Upper lobe of right lung (tissue), 1 donor: ENCODE measurements at regions not wholly inside any gene's neighbourhood (a gene's known extent, or its start where the extent isn't known, plus 50 kb on each side); places are given as distances from the start of the nearest gene placed in this dataset.
"Not testable (repeated sequence)": the region's sequence is repeated elsewhere in the genome, so short reads cannot be mapped to it uniquely, and the experiment has no call there.

Experiments
- ATAC-seq: fragments of 200-7000 bp; cut with Tn5 transposase; one replicate; pipeline ENCODE4 v1.9.1; 2020; ENCODE audit warnings: mild to moderate bottlenecking, moderate library complexity
- DNase-seq: peaks from one replicate; pipeline ENCODE4 v3.0.0-alpha.2; 2020
- H3K27ac ChIP-seq: fragments of 200-600 bp; one replicate; pipeline ENCODE4 v1.8.0; 2022
- H3K27me3 ChIP-seq: fragments of 200-600 bp; one replicate; pipeline ENCODE4 v1.8.0; 2022; ENCODE audit warnings: mild to moderate bottlenecking
- H3K36me3 ChIP-seq: fragments of 200-600 bp; one replicate; pipeline ENCODE4 v1.8.0; 2022
- H3K4me1 ChIP-seq: fragments of 200-600 bp; one replicate; pipeline ENCODE4 v1.8.0; 2022
- H3K4me3 ChIP-seq: fragments of 200-600 bp; one replicate; pipeline ENCODE4 v1.8.0; 2022; ENCODE audit warnings: mild to moderate bottlenecking
- H3K9me3 ChIP-seq: fragments of 200-600 bp; one replicate; pipeline ENCODE4 v1.8.0; 2022
- intact Hi-C: fragments of 100-400 bp; cut with DNase I; formaldehyde crosslinking; loops from one replicate; pipeline ENCODE4 v1.11.0; 2022
- TF ChIP-seq, protein P1 (sequence below): fragments of 200-600 bp; IDR thresholded peaks from one replicate; pipeline ENCODE4 v1.8.0; 2022; ENCODE audit warnings: antibody characterized with exemption
- donor health status: DM: no; HTN: yes; CAD: no; lungs with severe emphysema.

DNA sequence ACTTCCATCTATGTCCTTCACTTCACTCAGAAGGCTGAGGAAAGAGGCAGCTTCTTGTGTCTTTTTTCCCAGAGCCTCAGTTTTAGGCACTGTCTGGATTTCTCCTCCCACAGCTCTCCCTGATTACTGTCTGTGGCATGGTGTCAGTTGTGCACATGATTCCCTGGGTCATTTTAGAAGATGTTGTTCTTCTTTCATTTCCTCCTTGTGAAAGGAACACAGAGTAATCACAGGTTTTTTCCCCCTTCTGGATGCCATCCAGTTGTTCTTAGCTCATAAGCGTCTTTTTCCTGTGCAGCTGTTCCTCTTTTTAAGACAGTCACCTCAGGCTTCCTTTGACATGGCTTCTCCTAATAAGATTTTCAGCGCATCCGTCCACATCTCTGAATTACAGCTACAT, 212.2 kb downstream of the FAM181B start:
- Histone ChIP-seq H3K4me3 (no peak overlapping the region), H3K36me3 (no peaks in the 10 kb centered on the region), H3K27ac (no peak overlapping the region), H3K9me3 (no peaks in the 10 kb centered on the region), H3K27me3 (no peaks in the 10 kb centered on the region), H3K4me1 (no peaks in the 10 kb centered on the region)
- DNase-seq (no peak), ATAC-seq (peak; percentile 92)
- TF ChIP-seq, protein P1, sequence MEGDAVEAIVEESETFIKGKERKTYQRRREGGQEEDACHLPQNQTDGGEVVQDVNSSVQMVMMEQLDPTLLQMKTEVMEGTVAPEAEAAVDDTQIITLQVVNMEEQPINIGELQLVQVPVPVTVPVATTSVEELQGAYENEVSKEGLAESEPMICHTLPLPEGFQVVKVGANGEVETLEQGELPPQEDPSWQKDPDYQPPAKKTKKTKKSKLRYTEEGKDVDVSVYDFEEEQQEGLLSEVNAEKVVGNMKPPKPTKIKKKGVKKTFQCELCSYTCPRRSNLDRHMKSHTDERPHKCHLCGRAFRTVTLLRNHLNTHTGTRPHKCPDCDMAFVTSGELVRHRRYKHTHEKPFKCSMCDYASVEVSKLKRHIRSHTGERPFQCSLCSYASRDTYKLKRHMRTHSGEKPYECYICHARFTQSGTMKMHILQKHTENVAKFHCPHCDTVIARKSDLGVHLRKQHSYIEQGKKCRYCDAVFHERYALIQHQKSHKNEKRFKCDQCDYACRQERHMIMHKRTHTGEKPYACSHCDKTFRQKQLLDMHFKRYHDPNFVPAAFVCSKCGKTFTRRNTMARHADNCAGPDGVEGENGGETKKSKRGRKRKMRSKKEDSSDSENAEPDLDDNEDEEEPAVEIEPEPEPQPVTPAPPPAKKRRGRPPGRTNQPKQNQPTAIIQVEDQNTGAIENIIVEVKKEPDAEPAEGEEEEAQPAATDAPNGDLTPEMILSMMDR, result no peak
- intact Hi-C loops, result no loop called here

DNA sequence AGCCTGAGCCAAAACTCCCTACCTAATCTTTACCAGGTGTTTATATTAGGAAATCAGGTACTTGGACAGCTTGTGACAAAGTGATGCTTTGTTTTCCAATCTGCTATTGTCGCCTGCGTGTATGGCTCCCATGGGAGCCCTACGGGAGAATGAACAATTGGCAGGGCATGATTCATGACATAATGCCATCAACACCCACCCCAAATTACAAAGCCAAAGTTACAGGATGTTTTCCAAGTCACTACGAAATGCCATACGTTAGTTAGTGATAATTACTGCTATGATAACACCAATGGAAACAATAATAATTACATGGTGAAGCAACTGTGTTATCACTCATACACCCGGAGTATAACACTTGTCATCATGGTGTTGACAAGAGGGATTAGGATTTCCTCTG, 226.4 kb downstream of the FAM181B start:
- no peaks in the 10 kb centered on the region for H3K9me3 ChIP-seq
- no peak overlapping the region for H3K27ac ChIP-seq
- DNase-seq (no peak), ATAC-seq (no peak)
- intact Hi-C loops, result no loop called here
- H3K4me3 ChIP-seq, result no peak overlapping the region
- H3K4me1 ChIP-seq, result no peaks in the 10 kb centered on the region
- TF ChIP-seq, protein P1, result no peak
- H3K36me3 ChIP-seq, result no peaks in the 10 kb centered on the region
- no peaks in the 10 kb centered on the region for H3K27me3 ChIP-seq

DNA sequence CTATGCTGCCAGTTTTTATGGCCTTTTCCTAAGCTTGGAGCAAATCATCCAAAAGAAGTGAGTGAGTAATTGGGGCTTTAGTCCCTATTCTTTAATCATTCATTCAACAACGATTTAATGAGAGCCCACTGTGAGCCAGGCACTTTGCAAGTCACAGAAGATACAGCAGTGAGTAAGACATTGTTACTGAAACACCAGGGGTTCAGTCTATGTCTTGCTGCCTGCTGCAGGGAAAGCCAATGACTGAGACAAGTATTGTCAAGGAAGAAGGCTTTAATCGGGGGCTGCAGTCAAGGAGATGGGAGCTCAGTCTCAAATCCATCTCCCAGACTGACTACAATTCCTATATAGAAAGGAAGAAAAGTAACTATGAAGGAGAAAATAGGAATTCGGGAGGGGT, 228.3 kb downstream of the FAM181B start:
- intact Hi-C loops, result no loop called here
- Histone ChIP-seq H3K4me1 (no peaks in the 10 kb centered on the region), H3K9me3 (no peaks in the 10 kb centered on the region), H3K36me3 (no peaks in the 10 kb centered on the region), H3K27me3 (no peaks in the 10 kb centered on the region), H3K4me3 (no peak overlapping the region), H3K27ac (no peak overlapping the region)
- ATAC-seq (no peak), DNase-seq (no peak)
- TF ChIP-seq, protein P1, result no peak

DNA sequence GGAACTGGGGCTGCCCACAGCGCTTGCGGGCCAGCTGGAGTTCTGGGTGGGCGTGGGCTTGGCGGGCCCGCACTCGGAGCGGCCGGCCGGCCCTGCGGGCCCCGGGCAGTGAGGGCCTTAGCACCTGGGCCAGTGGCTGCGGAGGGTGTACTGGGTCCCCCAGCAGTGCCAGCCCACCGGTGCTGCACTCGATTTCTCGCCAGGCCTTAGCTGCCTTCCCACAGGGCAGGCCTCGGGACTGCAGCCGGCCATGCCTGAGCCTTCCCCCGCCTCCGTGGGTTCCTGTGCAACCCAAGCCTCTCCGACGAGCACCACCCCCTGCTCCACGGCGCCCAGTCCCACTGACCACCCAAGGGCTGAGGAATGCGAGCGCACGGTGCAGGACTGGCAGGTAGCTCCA, 232.5 kb downstream of the FAM181B start:
- H3K27ac ChIP-seq, H3K27me3 ChIP-seq, DNase-seq, H3K4me1 ChIP-seq, H3K36me3 ChIP-seq, ATAC-seq, H3K9me3 ChIP-seq, intact Hi-C loops, H3K4me3 ChIP-seq: not testable (repeated sequence)

DNA sequence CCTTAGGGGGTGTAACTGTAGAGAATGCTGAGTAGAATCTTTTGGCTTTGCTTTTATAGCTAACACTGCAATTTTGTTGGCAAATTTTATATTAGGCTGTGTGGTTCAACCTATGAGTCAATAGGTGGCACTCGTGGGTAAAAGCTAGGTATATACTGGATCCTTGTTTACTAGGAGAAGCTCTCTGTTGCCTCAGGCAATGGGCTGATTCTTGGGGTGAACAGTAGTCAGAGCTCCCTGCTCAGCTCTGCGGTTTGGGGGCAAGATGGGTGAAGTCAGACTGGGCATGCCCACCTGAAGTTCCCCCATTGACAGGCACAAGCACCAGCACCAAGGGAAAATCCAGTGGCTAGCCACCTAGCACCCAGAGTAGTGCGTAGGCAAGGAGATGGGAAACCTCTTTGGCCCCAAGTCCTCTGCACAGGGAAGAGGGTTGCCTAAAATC, 238.7 kb downstream of the FAM181B start:
- TF ChIP-seq, protein P1, result peak; percentile 35
- H3K36me3 ChIP-seq, result no peaks in the 10 kb centered on the region
- DNase-seq (no peak), ATAC-seq (peak; percentile 75)
- no peaks in the 10 kb centered on the region for H3K4me1 ChIP-seq
- H3K27me3 ChIP-seq, result no peaks in the 10 kb centered on the region
- H3K4me3 ChIP-seq, result no peak overlapping the region
- intact Hi-C loops, result no loop called here
- H3K27ac ChIP-seq, result no peak overlapping the region
- no peaks in the 10 kb centered on the region for H3K9me3 ChIP-seq

DNA sequence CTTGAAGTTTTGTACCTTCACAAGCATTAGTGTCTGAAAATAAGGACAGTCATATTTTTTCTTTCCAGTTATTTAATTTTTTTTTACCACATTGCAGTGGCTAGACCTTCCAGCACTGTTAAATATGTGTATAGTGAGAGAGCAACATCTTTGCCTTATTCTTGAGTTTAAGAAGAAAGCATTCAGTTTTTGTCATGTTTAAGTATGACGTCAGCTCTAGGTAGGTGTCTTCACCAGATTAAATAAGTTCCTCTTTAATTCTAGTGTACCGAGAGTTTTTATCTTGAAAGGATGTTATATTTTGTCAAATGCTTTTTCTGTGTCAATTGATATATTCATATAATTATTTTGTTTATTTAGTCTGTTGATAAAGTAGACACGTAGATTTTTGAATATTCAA, 258.8 kb downstream of the FAM181B start:
- ATAC-seq (no peak), DNase-seq (no peak)
- TF ChIP-seq, protein P1, result no peak
- Histone ChIP-seq H3K4me1 (no peaks in the 10 kb centered on the region), H3K4me3 (no peak overlapping the region), H3K27ac (no peak overlapping the region), H3K36me3 (no peaks in the 10 kb centered on the region), H3K27me3 (no peaks in the 10 kb centered on the region), H3K9me3 (no peaks in the 10 kb centered on the region)
- intact Hi-C loops, result no loop called here
